IgD-negative memory B cell (primary cell): ENCODE measurements at regions not wholly inside any gene's neighbourhood (a gene's known extent, or its start where the extent isn't known, plus 50 kb on each side); places are given as distances from the start of the nearest gene placed in this dataset.

ENCODE experiments used
- H3K27ac Mint-ChIP-seq, 3 donors: one replicate each; pipeline ENCODE4 v1.8.0; 2020 to 2022; ENCODE audit warnings: mild to moderate bottlenecking in 3 of 3, mixed read lengths in 3 of 3, moderate library complexity in 1 of 3
- H3K27me3 Mint-ChIP-seq: one replicate; pipeline ENCODE4 v1.8.0; 2021; ENCODE audit warnings: mixed read lengths
- H3K36me3 Mint-ChIP-seq: one replicate; pipeline ENCODE4 v1.8.0; 2020; ENCODE audit warnings: mild to moderate bottlenecking, mixed read lengths
- H3K4me1 Mint-ChIP-seq, 3 donors: one replicate each; pipeline ENCODE4 v1.8.0; 2020 to 2022; ENCODE audit warnings: mixed read lengths in 3 of 3, mild to moderate bottlenecking in 1 of 3
- H3K4me3 Mint-ChIP-seq, 4 donors: one replicate each; pipeline ENCODE4 v1.8.0; 2020 to 2022; ENCODE audit warnings: mild to moderate bottlenecking in 4 of 4, mixed read lengths in 4 of 4, moderate library complexity in 3 of 4
- H3K9me3 Mint-ChIP-seq, 3 donors: one replicate each; pipeline ENCODE4 v1.8.0; 2020 to 2021; ENCODE audit warnings: mixed read lengths in 3 of 3, mild to moderate bottlenecking in 1 of 3

DNA sequence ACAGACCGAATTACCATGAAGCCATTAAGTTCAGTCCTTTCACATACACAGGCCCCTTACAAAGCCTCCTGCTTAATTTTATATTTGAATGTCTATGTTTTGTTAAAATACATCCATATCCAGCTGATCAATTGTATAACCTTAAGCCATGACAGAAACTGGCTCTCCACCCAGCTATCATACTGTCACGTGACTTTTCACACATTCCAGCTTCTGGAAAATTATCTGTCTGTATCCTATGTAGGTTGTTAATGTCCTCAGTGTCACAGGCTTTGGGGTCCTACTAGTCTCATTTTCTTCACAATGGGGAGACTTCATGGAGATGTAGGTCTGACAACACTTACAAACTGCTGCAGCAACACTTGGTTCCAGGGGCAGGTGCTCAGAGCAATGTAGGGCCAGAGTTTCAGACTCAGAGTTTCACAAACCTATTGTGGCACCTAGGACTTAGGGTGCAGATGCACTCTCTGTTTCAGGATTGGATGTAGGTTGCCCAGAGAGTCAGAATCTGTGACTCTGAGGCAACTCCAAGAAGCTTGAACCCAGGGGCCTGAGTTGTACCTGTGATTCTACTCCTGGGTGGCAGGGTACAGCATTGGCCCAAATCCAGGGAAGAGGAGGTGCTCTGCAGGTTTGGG lies 69.6 kb upstream of the PCDH20 start:
- Mint-ChIP-seq H3K9me3 (peaks cover under 1 to 4% (median 4%) of the 10 kb centered on the region in 3 donors), H3K4me1 (no peaks in the 10 kb centered on the region), H3K27ac (no peak overlapping the region), H3K36me3 (no peaks in the 10 kb centered on the region), H3K4me3 (no peak overlapping the region), H3K27me3 (no peaks in the 10 kb centered on the region)

DNA sequence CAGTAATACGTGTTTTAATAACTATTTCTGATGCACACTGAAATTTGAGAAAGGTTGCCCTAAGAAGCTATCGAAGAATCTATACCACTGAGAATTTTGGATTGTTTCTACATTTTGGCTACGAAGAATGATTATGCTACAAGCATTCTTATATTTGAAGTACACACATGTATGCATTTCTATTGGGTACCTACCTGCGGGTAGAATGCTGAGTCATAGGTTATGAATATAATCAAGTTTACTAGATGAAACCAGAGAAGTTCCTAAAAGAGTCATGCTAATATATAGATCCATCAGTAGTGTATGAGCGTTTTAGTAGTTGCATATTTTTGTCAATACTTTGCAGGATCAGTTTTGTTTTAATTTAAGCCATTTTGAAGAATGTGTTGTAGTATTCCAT lies 62.0 kb upstream of the PCDH20 start:
- peaks cover 0 to 9% (median 1%) of the 10 kb centered on the region in 3 donors for H3K9me3 Mint-ChIP-seq
- no peak overlapping the region for H3K27ac Mint-ChIP-seq
- no peaks in the 10 kb centered on the region for H3K4me1 Mint-ChIP-seq

DNA sequence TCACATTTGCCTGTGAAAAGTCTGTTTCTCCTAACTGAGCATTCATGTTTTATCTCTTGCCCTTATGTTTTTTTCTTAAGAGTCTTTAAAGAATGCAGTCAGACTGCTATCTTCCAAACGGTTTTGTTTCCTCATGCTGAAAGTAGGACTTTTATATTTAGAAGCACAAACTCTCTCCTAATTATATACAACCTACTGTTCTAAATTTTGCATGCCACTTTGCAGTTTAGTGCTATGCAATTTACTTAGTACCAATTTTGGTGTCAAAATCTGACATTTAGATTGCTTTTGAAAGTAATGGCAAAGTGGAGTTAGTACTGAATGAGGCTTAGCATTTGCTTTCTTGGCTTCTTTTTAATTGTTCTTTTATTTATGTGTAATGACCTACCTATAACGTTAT lies 55.1 kb upstream of the PCDH20 start:
- H3K27ac Mint-ChIP-seq, result no peak overlapping the region

More for the DNA sequence above, 62.0 kb upstream of the PCDH20 start:
- H3K4me3 Mint-ChIP-seq, result no peak overlapping the region
- H3K36me3 Mint-ChIP-seq, result no peaks in the 10 kb centered on the region
- H3K27me3 Mint-ChIP-seq, result no peaks in the 10 kb centered on the region

DNA sequence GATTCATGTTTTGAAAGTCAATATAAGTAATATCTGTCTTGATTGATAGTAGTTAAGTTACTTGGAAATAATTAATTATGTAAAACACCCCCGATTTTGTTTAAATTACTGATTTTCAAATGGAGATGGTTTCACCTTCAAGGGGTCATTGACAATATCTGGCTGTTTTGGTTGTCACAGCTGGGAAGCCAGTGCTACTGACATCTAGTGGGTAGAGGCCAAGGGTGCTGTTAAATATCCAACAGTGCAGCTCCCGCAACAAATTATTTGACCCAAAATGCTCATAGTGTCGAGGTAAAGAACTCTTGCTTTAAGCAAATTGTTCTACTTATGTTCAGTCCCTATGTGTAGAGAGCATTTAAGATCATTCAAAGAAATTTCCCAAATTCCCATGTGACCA lies 50.6 kb upstream of the PCDH20 start:
- no peaks in the 10 kb centered on the region for H3K27me3 Mint-ChIP-seq
- H3K36me3 Mint-ChIP-seq, result no peaks in the 10 kb centered on the region
- H3K27ac Mint-ChIP-seq, result no peak overlapping the region
- no peak overlapping the region for H3K4me3 Mint-ChIP-seq
- peaks cover 0 to 7% (median 3%) of the 10 kb centered on the region in 3 donors for H3K9me3 Mint-ChIP-seq
- H3K4me1 Mint-ChIP-seq, result no peaks in the 10 kb centered on the region

More for the DNA sequence above, 55.1 kb upstream of the PCDH20 start:
- no peaks in the 10 kb centered on the region for H3K4me1 Mint-ChIP-seq
- no peaks in the 10 kb centered on the region for H3K36me3 Mint-ChIP-seq
- H3K27me3 Mint-ChIP-seq, result no peaks in the 10 kb centered on the region
- H3K9me3 Mint-ChIP-seq, result peaks cover 0 to 2% (median 0%) of the 10 kb centered on the region in 3 donors
- no peak overlapping the region for H3K4me3 Mint-ChIP-seq
